ENCODE measurements at regions not wholly inside any gene's neighbourhood (a gene's known extent, or its start where the extent isn't known, plus 50 kb on each side); places are given as distances from the start of the nearest gene placed in this dataset.

DNA sequence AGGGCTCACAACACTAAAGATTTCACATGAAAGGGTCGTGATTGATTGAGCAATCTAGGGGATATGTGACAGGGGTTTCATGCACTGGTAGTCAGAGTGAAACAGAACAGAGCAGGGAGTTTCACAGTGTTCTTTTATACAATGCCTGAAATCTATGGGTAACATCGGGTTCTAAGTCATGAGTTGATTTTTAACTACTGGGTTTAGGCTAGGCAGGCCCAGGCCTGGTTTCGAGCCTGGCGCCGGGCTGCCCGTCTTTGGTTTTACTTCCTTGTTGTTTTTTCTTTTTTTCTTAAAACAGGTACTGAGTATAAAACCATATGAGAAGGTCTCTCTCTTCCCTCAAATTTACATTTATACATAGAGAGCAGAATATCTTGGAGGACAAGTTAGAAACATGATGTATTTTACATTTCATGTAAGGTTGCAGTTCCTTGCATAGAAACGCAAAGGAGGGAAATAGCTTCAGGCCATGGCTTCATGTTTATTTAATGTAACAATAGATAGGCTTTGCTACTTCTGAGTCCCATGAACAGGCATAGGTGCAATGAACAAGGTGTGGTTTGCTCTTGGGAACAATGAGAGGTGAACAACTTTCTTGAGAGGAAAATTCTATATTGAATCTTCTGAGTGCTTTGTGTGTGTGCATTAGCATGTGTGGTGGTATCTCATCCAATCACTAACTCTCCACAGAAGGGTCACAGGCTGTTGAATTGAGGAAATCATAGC is 128.9 kb upstream of the RXFP2 start:
- no peak for TF ChIP-seq POLR2A (IDR thresholded peaks at IDR 0.05)
- TF ChIP-seq, protein P1, sequence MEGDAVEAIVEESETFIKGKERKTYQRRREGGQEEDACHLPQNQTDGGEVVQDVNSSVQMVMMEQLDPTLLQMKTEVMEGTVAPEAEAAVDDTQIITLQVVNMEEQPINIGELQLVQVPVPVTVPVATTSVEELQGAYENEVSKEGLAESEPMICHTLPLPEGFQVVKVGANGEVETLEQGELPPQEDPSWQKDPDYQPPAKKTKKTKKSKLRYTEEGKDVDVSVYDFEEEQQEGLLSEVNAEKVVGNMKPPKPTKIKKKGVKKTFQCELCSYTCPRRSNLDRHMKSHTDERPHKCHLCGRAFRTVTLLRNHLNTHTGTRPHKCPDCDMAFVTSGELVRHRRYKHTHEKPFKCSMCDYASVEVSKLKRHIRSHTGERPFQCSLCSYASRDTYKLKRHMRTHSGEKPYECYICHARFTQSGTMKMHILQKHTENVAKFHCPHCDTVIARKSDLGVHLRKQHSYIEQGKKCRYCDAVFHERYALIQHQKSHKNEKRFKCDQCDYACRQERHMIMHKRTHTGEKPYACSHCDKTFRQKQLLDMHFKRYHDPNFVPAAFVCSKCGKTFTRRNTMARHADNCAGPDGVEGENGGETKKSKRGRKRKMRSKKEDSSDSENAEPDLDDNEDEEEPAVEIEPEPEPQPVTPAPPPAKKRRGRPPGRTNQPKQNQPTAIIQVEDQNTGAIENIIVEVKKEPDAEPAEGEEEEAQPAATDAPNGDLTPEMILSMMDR (IDR thresholded peaks at IDR 0.05) = no peak
